ENCODE measurements at regions not wholly inside any gene's neighbourhood (a gene's known extent, or its start where the extent isn't known, plus 50 kb on each side); places are given as distances from the start of the nearest gene placed in this dataset.

DNA sequence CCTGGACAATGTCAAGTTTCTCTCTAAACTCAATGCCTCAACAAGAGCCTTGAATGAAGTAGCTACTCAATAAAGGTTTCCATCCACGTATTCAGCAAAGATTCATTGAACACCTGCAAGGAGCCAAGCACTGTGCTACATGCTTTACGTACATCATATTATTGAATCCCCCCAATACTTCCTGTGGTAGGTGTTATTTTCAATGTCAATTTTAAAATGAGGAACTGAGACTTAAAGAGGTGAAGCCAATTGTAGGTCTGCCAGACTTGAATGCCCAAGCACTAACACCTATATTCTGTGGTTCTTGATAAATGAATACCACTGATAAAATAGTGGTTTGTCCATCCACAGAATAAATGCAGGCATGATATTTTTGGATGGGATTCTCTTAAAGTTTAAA lies 162.3 kb downstream of the DRD1 start:
- peaks cover 6% of the 10 kb centered on the region for H3K27me3 ChIP-seq
- no peak overlapping the region for H3K4me3 ChIP-seq
- H3K27ac ChIP-seq, result no peak overlapping the region
- H3K36me3 ChIP-seq (replicated peaks in 1 of 2), result no peaks in the 10 kb centered on the region
- WGBS, 4 donors, result 69 to 77% (median 73%) methylated on average over 2 of the region's 2 CpGs
- no peaks in the 10 kb centered on the region for H3K4me1 ChIP-seq (replicated peaks in 1 of 2)
- H3K9me3 ChIP-seq (replicated peaks in 1 of 3), result no peaks in the 10 kb centered on the region
- intact Hi-C loops (cut with DNase I), result no loop called here
- DNase-seq, result no peak
- TF ChIP-seq, protein P1, sequence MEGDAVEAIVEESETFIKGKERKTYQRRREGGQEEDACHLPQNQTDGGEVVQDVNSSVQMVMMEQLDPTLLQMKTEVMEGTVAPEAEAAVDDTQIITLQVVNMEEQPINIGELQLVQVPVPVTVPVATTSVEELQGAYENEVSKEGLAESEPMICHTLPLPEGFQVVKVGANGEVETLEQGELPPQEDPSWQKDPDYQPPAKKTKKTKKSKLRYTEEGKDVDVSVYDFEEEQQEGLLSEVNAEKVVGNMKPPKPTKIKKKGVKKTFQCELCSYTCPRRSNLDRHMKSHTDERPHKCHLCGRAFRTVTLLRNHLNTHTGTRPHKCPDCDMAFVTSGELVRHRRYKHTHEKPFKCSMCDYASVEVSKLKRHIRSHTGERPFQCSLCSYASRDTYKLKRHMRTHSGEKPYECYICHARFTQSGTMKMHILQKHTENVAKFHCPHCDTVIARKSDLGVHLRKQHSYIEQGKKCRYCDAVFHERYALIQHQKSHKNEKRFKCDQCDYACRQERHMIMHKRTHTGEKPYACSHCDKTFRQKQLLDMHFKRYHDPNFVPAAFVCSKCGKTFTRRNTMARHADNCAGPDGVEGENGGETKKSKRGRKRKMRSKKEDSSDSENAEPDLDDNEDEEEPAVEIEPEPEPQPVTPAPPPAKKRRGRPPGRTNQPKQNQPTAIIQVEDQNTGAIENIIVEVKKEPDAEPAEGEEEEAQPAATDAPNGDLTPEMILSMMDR (IDR thresholded peaks at IDR 0.05), result no peak
- TF ChIP-seq POLR2A (IDR thresholded peaks at IDR 0.05), result no peak

DNA sequence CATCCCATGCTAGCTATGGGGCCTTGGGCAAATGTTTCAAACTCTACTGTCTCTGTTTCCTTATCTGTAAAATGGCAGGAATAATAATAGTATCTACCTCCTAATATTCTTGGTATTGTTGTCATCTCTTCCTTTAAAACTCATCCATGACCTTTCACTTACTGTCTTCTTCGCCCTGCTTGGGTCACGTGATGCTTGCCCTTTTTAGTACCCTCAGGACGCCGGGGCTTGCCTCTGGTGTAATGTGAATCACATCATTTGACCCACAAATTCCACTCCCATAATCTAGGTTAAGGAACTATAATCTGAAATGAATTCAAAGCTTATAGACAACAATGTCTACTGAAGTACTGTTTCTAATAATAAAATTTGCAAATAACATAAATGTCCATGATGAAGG lies 162.7 kb downstream of the DRD1 start:
- no peak for DNase-seq
- Histone ChIP-seq H3K36me3 (replicated peaks in 1 of 2) (no peaks in the 10 kb centered on the region), H3K4me1 (replicated peaks in 1 of 2) (no peaks in the 10 kb centered on the region), H3K27me3 (peaks cover 6% of the 10 kb centered on the region), H3K4me3 (no peak overlapping the region), H3K27ac (no peak overlapping the region), H3K9me3 (replicated peaks in 1 of 3) (no peaks in the 10 kb centered on the region)
- 50 to 74% (median 56%) methylated on average over 4 of the region's 4 CpGs for WGBS, 4 donors
- intact Hi-C loops (cut with DNase I), result no loop called here
- TF ChIP-seq, protein P1 (IDR thresholded peaks at IDR 0.05), result no peak
- no peak for TF ChIP-seq POLR2A (IDR thresholded peaks at IDR 0.05)

DNA sequence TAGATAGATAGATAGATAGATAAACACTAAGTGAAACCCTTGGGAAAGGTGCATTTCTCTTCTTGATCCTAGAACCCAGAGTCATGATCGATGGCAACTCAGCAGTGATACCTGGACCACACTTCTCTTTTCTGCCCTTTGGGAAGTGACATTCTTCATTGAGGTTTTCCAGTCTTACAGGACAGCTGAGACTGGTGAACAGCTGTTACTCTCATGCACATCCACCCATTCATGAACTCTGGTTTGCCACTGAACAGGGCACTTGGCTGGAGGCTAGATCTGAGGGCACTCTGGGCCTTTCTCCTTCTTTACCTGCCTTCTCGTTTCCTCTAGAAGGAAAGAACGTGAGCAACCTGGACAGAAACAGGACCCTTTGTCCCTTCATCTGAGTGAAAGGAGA lies 164.5 kb downstream of the DRD1 start:
- DNase-seq, result no peak
- intact Hi-C loops (cut with DNase I), result no loop called here
- Histone ChIP-seq H3K36me3 (replicated peaks in 1 of 2) (no peaks in the 10 kb centered on the region), H3K4me3 (no peak overlapping the region), H3K27me3 (peaks cover 6% of the 10 kb centered on the region), H3K4me1 (replicated peaks in 1 of 2) (no peaks in the 10 kb centered on the region), H3K27ac (no peak overlapping the region), H3K9me3 (replicated peaks in 1 of 3) (no peaks in the 10 kb centered on the region)
- 57 to 78% (median 68%) methylated on average over 3 of the region's 3 CpGs for WGBS, 4 donors
- TF ChIP-seq, protein P1 (IDR thresholded peaks at IDR 0.05), result no peak
- no peak for TF ChIP-seq POLR2A (IDR thresholded peaks at IDR 0.05)

DNA sequence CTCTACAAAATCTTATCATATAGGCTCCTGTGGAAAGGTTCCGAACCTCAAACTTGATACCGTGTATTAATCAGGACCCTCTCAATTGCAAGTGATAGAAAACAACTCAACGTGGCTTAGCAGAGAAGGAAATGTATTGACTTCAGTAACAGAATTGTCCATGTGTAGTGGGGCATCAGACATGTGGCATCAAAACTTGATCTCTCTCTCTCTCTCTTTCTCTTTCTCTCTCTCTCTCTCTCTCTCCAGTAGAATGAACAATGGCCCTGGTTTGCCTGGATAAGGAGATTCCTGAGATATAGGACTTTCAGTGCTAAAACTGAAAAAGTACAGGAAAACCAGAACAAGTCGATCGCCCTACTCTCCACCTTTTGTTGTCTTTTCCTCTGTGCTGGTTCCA lies 168.2 kb downstream of the DRD1 start:
- no peaks in the 10 kb centered on the region for H3K9me3 ChIP-seq (replicated peaks in 1 of 3)
- H3K36me3 ChIP-seq (replicated peaks in 1 of 2), result no peaks in the 10 kb centered on the region
- H3K4me1 ChIP-seq (replicated peaks in 1 of 2), result no peaks in the 10 kb centered on the region
- WGBS, 4 donors, result 66 to 79% (median 74%) methylated on average over 5 of the region's 5 CpGs
- no peak overlapping the region for H3K27ac ChIP-seq
- no peak for TF ChIP-seq POLR2A (IDR thresholded peaks at IDR 0.05)
- TF ChIP-seq, protein P1 (IDR thresholded peaks at IDR 0.05), result no peak
- no peak overlapping the region for H3K4me3 ChIP-seq
- no peak for DNase-seq
- intact Hi-C loops (cut with DNase I), result no loop called here
- peaks cover 6% of the 10 kb centered on the region for H3K27me3 ChIP-seq
